ENCODE measurements at regions not wholly inside any gene's neighbourhood (a gene's known extent, or its start where the extent isn't known, plus 50 kb on each side); places are given as distances from the start of the nearest gene placed in this dataset.

DNA sequence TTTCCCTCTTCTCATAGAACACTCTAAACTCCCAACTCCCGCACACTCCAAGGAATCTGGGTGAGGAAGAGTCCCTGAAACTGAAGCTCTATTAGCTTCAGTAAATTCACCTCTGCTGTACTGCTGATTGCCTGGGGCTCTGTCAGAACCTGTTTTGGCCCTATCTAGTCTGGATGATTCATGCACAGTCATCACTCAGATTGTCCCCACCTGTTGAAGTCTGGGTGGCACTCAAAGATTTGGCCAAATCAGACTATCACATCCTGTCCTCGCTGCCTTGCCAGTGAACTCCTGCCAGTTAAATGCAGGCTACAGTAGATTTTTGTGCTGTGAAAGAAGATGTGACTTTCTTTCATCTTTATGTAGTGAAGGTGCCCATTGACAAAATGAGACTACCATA lies 63.5 kb upstream of the EMCN start:
- Histone ChIP-seq H3K79me1 (ENCODE audit: low read depth in 1 of 2, low read length in 2 of 2) (no peaks in the 10 kb centered on the region), H3K9me1 (ENCODE audit: insufficient read depth, low read length) (no peaks in the 10 kb centered on the region), H2BK5ac (ENCODE audit: low read depth, low read length, poor library complexity, severe bottlenecking) (no peak overlapping the region), H3K27me3 (ENCODE audit: control insufficient read depth, insufficient read depth, low read length) (no peaks in the 10 kb centered on the region), H2AK5ac (ENCODE audit: low read depth, low read length) (no peak overlapping the region), H3K56ac (ENCODE audit: extremely low read depth, insufficient read depth, low read length) (no peak overlapping the region), H4K20me1 (ENCODE audit: insufficient read depth, low read length) (no peaks in the 10 kb centered on the region), H3K4me3 (ENCODE audit: insufficient read depth, low read depth, low read length) (no peak overlapping the region), H3K9ac (ENCODE audit: low read depth, low read length) (no peak overlapping the region), H3K9me3 (ENCODE audit: control insufficient read depth, insufficient read depth, low read length) (no peaks in the 10 kb centered on the region), H2BK120ac (ENCODE audit: low read depth, low read length) (no peak overlapping the region), H4K5ac (ENCODE audit: low read depth, low read length) (no peak overlapping the region), H4K91ac (ENCODE audit: insufficient read depth, low read depth, low read length) (no peak overlapping the region), H2AK9ac (replicated peaks; ENCODE audit: low read depth, low read length, poor library complexity) (no peak overlapping the region), H3K14ac (replicated peaks; ENCODE audit: low read depth, low read length) (no peak overlapping the region), H3K4me2 (ENCODE audit: low read depth, low read length) (no peak overlapping the region), H3K36me3 (ENCODE audit: control insufficient read depth, insufficient read depth, low read length) (no peaks in the 10 kb centered on the region), H2BK20ac (ENCODE audit: low read depth, low read length) (no peak overlapping the region), H3K27ac (ENCODE audit: insufficient read depth, low read length) (no peak overlapping the region), H3K4ac (ENCODE audit: low read depth, low read length) (no peak overlapping the region), H2BK15ac (ENCODE audit: low read depth, low read length) (no peak overlapping the region), H3K23ac (ENCODE audit: low read depth, low read length) (no peak overlapping the region), H3K18ac (ENCODE audit: low read depth, low read length) (no peak overlapping the region), H2AFZ (replicated peaks; ENCODE audit: low read length, poor library complexity) (no peak overlapping the region), H4K8ac (ENCODE audit: low read depth in 2 of 2, low read length in 2 of 2) (no peak overlapping the region), H3K4me1 (ENCODE audit: control insufficient read depth, insufficient read depth, low read length) (no peaks in the 10 kb centered on the region)
- DNase-seq (no peak), ATAC-seq (ENCODE audit: low read depth) (no peak)
- dilution Hi-C loops (cut with HindIII; ENCODE audit: low sequenced_read_pairs, unreplicated experiment) (no loop called here), in situ Hi-C loops (cut with MboI; ENCODE audit: low sequenced_read_pairs) (no loop called here), intact Hi-C loops (cut with micrococcal nuclease) (no loop called here)
- TF ChIP-seq RCOR1 (IDR thresholded peaks at IDR 0.05; ENCODE audit: insufficient replicate concordance, low read length): no peak
- no peak for TF ChIP-seq POLR2A (IDR thresholded peaks at IDR 0.05; ENCODE audit: low read depth, low read length)
- no peak for TF ChIP-seq CEBPB (IDR thresholded peaks at IDR 0.05; ENCODE audit: low read depth, low read length)
- TF ChIP-seq NFE2L2 (IDR thresholded peaks at IDR 0.05; ENCODE audit: low read depth, low read length): no peak
- no peak for TF ChIP-seq BHLHE40 (IDR thresholded peaks at IDR 0.05; ENCODE audit: low read depth, low read length)
- no TSS peak for BruUV-seq (replicated peaks)
- ChIA-PET POLR2A (ENCODE audit: unreplicated experiment) (no interaction called here), CTCF (no interaction called here)
- no CpG with 5 or more reads among the region's 2 CpGs for WGBS, 2 experiments (ENCODE audit: extremely low coverage in 2 of 2, insufficient read length in 1 of 2)

All from IMR-90 (cell line).